ENCODE measurements at regions not wholly inside any gene's neighbourhood (a gene's known extent, or its start where the extent isn't known, plus 50 kb on each side); places are given as distances from the start of the nearest gene placed in this dataset.
A peak's percentile ranks its signal among the peaks of the same experiment; 100 is the strongest.

- TF ChIP-seq CTCF (IDR thresholded peaks at IDR 0.05; ENCODE audit: borderline replicate concordance, extremely low read depth, insufficient read depth): no peak
- no peaks in the 10 kb centered on the region for H3K9me3 ChIP-seq (ENCODE audit: control insufficient read depth in 2 of 3, insufficient read depth in 1 of 3, low read length in 3 of 3)
- no peak overlapping the region for H3K9ac ChIP-seq (ENCODE audit: low read length in 3 of 3)
- no peaks in the 10 kb centered on the region for H3K4me1 ChIP-seq (ENCODE audit: control insufficient read depth in 2 of 3, insufficient read depth in 2 of 3, low read depth in 1 of 3, low read length in 3 of 3)
- no peaks in the 10 kb centered on the region for H3K27me3 ChIP-seq (ENCODE audit: control insufficient read depth, insufficient read depth, low read length)
- FAIRE-seq: no peak
- peak in 2 of 5 donors; percentile 4 to 49 for DNase-seq
- H3K4me3 ChIP-seq (ENCODE audit: low read length in 3 of 3): no peak overlapping the region
- intact Hi-C loops (cut with DNase I): no loop called here
- no peak overlapping the region for H3K27ac ChIP-seq (ENCODE audit: low read depth in 2 of 2, low read length in 2 of 2)
- no peaks in the 10 kb centered on the region for H3K36me3 ChIP-seq (ENCODE audit: control insufficient read depth in 2 of 3, insufficient read depth in 3 of 3, low read length in 3 of 3)
Measured at GRCh38 chr9:93896496-93897033, 58.6 kb downstream of the BARX1 start.

- H3K4me3 ChIP-seq (ENCODE audit: low read length in 3 of 3): no peak overlapping the region
- no peak overlapping the region for H3K27ac ChIP-seq (ENCODE audit: low read depth in 2 of 2, low read length in 2 of 2)
- no peaks in the 10 kb centered on the region for H3K9me3 ChIP-seq (ENCODE audit: control insufficient read depth in 2 of 3, insufficient read depth in 1 of 3, low read length in 3 of 3)
- FAIRE-seq: no peak
- H3K4me1 ChIP-seq (ENCODE audit: control insufficient read depth in 2 of 3, insufficient read depth in 2 of 3, low read depth in 1 of 3, low read length in 3 of 3): no peaks in the 10 kb centered on the region
- H3K9ac ChIP-seq (ENCODE audit: low read length in 3 of 3): no peak overlapping the region
- no peak for TF ChIP-seq CTCF (IDR thresholded peaks at IDR 0.05; ENCODE audit: borderline replicate concordance, extremely low read depth, insufficient read depth)
- H3K27me3 ChIP-seq (ENCODE audit: control insufficient read depth, insufficient read depth, low read length): no peaks in the 10 kb centered on the region
- intact Hi-C loops (cut with DNase I): no loop called here
- no peak for DNase-seq
- no peaks in the 10 kb centered on the region for H3K36me3 ChIP-seq (ENCODE audit: control insufficient read depth in 2 of 3, insufficient read depth in 3 of 3, low read length in 3 of 3)
Measured at GRCh38 chr9:93896093-93896492, 59.1 kb downstream of the BARX1 start.

- intact Hi-C loops (cut with DNase I): no loop called here
- TF ChIP-seq CTCF (IDR thresholded peaks at IDR 0.05; ENCODE audit: borderline replicate concordance, extremely low read depth, insufficient read depth): no peak
- DNase-seq (peak in 1 of 5 donors; percentile 3), FAIRE-seq (no peak)
- Histone ChIP-seq H3K9ac (ENCODE audit: low read length in 3 of 3) (no peak overlapping the region), H3K27ac (ENCODE audit: low read depth in 2 of 2, low read length in 2 of 2) (no peak overlapping the region), H3K4me3 (ENCODE audit: low read length in 3 of 3) (no peak overlapping the region), H3K36me3 (ENCODE audit: control insufficient read depth in 2 of 3, insufficient read depth in 3 of 3, low read length in 3 of 3) (no peaks in the 10 kb centered on the region), H3K4me1 (ENCODE audit: control insufficient read depth in 2 of 3, insufficient read depth in 2 of 3, low read depth in 1 of 3, low read length in 3 of 3) (no peaks in the 10 kb centered on the region), H3K9me3 (ENCODE audit: control insufficient read depth in 2 of 3, insufficient read depth in 1 of 3, low read length in 3 of 3) (no peaks in the 10 kb centered on the region), H3K27me3 (ENCODE audit: control insufficient read depth, insufficient read depth, low read length) (no peaks in the 10 kb centered on the region)
Measured at GRCh38 chr9:93895535-93895934, 59.6 kb downstream of the BARX1 start.

- FAIRE-seq (no peak), DNase-seq (peak in 2 of 5 donors; percentile 18 to 42)
- H3K4me3 ChIP-seq (ENCODE audit: low read length in 3 of 3): no peak overlapping the region
- H3K27me3 ChIP-seq (ENCODE audit: control insufficient read depth, insufficient read depth, low read length): no peaks in the 10 kb centered on the region
- no peaks in the 10 kb centered on the region for H3K4me1 ChIP-seq (ENCODE audit: control insufficient read depth in 2 of 3, insufficient read depth in 2 of 3, low read depth in 1 of 3, low read length in 3 of 3)
- intact Hi-C loops (cut with DNase I): no loop called here
- no peak for TF ChIP-seq CTCF (IDR thresholded peaks at IDR 0.05; ENCODE audit: borderline replicate concordance, extremely low read depth, insufficient read depth)
- no peaks in the 10 kb centered on the region for H3K9me3 ChIP-seq (ENCODE audit: control insufficient read depth in 2 of 3, insufficient read depth in 1 of 3, low read length in 3 of 3)
- no peak overlapping the region for H3K27ac ChIP-seq (ENCODE audit: low read depth in 2 of 2, low read length in 2 of 2)
- no peaks in the 10 kb centered on the region for H3K36me3 ChIP-seq (ENCODE audit: control insufficient read depth in 2 of 3, insufficient read depth in 3 of 3, low read length in 3 of 3)
- no peak overlapping the region for H3K9ac ChIP-seq (ENCODE audit: low read length in 3 of 3)
Measured at GRCh38 chr9:93894691-93895079, 60.5 kb downstream of the BARX1 start.

Data from kidney (tissue), 13 donors.